ENCODE measurements at regions not wholly inside any gene's neighbourhood (a gene's known extent, or its start where the extent isn't known, plus 50 kb on each side); places are given as distances from the start of the nearest gene placed in this dataset.

GRCh38 chr12:94706250-94706661 lies 55.9 kb upstream of the TMCC3 start:
- intact Hi-C loops (cut with micrococcal nuclease): no loop called here
- DNase-seq (ENCODE audit: low read depth, low spot score): no peak
- Histone ChIP-seq H3K4me3 (replicated peaks in 1 of 3; ENCODE audit: insufficient read depth in 1 of 3, low read depth in 1 of 3, low read length in 3 of 3) (no peak overlapping the region), H3K9ac (replicated peaks; ENCODE audit: extremely low read depth, insufficient read depth, low read length) (no peak overlapping the region), H3K36me3 (ENCODE audit: control insufficient read depth in 2 of 2, extremely low read depth in 1 of 2, insufficient read depth in 2 of 2, low read length in 2 of 2) (no peaks in the 10 kb centered on the region), H3K9me1 (replicated peaks; ENCODE audit: control insufficient read depth, extremely low read depth, insufficient read depth, low read length) (no peaks in the 10 kb centered on the region), H3K4me1 (ENCODE audit: control insufficient read depth, extremely low read depth, insufficient read depth, low read length) (peaks cover 25% of the 10 kb centered on the region), H2AFZ (ENCODE audit: low read depth, low read length) (no peak overlapping the region), H3K27ac (ENCODE audit: insufficient read depth, low read depth, low read length) (no peak overlapping the region), H4K20me1 (replicated peaks; ENCODE audit: control insufficient read depth, extremely low read depth, insufficient read depth, low read length) (no peaks in the 10 kb centered on the region), H3K4me2 (ENCODE audit: insufficient read depth, low read length) (no peak overlapping the region), H3K79me2 (ENCODE audit: control insufficient read depth, insufficient read depth, low read length) (no peaks in the 10 kb centered on the region), H3K27me3 (ENCODE audit: control insufficient read depth in 2 of 2, insufficient read depth in 2 of 2, low read length in 2 of 2) (no peaks in the 10 kb centered on the region), H3K9me3 (replicated peaks; ENCODE audit: control insufficient read depth, insufficient read depth, low read length) (no peaks in the 10 kb centered on the region)
- FAIRE-seq: no peak
- no TSS peak for BruUV-seq (replicated peaks)
- POLR2A ChIA-PET: no interaction called here
- TF ChIP-seq CTCF (IDR thresholded peaks at IDR 0.05; ENCODE audit: extremely low read depth in 1 of 2, insufficient read depth in 1 of 2, low read depth in 1 of 2, low read length in 2 of 2) (no peak), POLR2AphosphoS5 (IDR thresholded peaks at IDR 0.05; ENCODE audit: insufficient read depth, low read depth, low read length) (no peak), MYC (IDR thresholded peaks at IDR 0.05; ENCODE audit: low read depth, low read length) (no peak)
- dilution Hi-C loops (cut with MboI; ENCODE audit: extremely low pct_ligation_motif_present, low sequenced_read_pairs): no loop called here
- CTCF ChIA-PET: interaction anchor here (1.3 to 2.9 kb wide), 4 partner anchors 8 to 161 kb away, joined by 4 to 22 read pairs (median 5); no protein-coding TSS in a partner anchor

GRCh38 chr12:94705676-94706075 lies 55.3 kb upstream of the TMCC3 start:
- FAIRE-seq: no peak
- Histone ChIP-seq H4K20me1 (replicated peaks; ENCODE audit: control insufficient read depth, extremely low read depth, insufficient read depth, low read length) (no peaks in the 10 kb centered on the region), H3K4me3 (replicated peaks in 1 of 3; ENCODE audit: insufficient read depth in 1 of 3, low read depth in 1 of 3, low read length in 3 of 3) (no peak overlapping the region), H3K9ac (replicated peaks; ENCODE audit: extremely low read depth, insufficient read depth, low read length) (no peak overlapping the region), H3K36me3 (ENCODE audit: control insufficient read depth in 2 of 2, extremely low read depth in 1 of 2, insufficient read depth in 2 of 2, low read length in 2 of 2) (no peaks in the 10 kb centered on the region), H3K27me3 (ENCODE audit: control insufficient read depth in 2 of 2, insufficient read depth in 2 of 2, low read length in 2 of 2) (no peaks in the 10 kb centered on the region), H3K9me3 (replicated peaks; ENCODE audit: control insufficient read depth, insufficient read depth, low read length) (no peaks in the 10 kb centered on the region), H3K79me2 (ENCODE audit: control insufficient read depth, insufficient read depth, low read length) (no peaks in the 10 kb centered on the region), H3K4me1 (ENCODE audit: control insufficient read depth, extremely low read depth, insufficient read depth, low read length) (peaks cover 25% of the 10 kb centered on the region), H3K9me1 (replicated peaks; ENCODE audit: control insufficient read depth, extremely low read depth, insufficient read depth, low read length) (no peaks in the 10 kb centered on the region), H3K27ac (ENCODE audit: insufficient read depth, low read depth, low read length) (no peak overlapping the region), H3K4me2 (ENCODE audit: insufficient read depth, low read length) (no peak overlapping the region), H2AFZ (ENCODE audit: low read depth, low read length) (no peak overlapping the region)
- CTCF ChIA-PET: interaction anchor here (1.3 to 2.9 kb wide), 6 partner anchors 9 to 161 kb away, joined by 4 to 22 read pairs (median 5); no protein-coding TSS in a partner anchor
- POLR2A ChIA-PET: no interaction called here
- peak; percentile 55 for DNase-seq (ENCODE audit: low read depth, low spot score)
- dilution Hi-C loops (cut with MboI; ENCODE audit: extremely low pct_ligation_motif_present, low sequenced_read_pairs) (no loop called here), intact Hi-C loops (cut with micrococcal nuclease) (no loop called here)
- no TSS peak for BruUV-seq (replicated peaks)
- TF ChIP-seq JUN (IDR thresholded peaks at IDR 0.05; ENCODE audit: borderline replicate concordance, insufficient read depth, insufficient read length, low read depth): no peak
- no peak for TF ChIP-seq EZH2 (IDR thresholded peaks at IDR 0.05; ENCODE audit: borderline replicate concordance, low read depth, low read length, severe bottlenecking)
- TF ChIP-seq POLR2AphosphoS5 (IDR thresholded peaks at IDR 0.05; ENCODE audit: insufficient read depth, low read depth, low read length): no peak
- TF ChIP-seq MAX (IDR thresholded peaks at IDR 0.05; ENCODE audit: insufficient read depth, insufficient read length): no peak
- no peak for TF ChIP-seq GATA2 (IDR thresholded peaks at IDR 0.05; ENCODE audit: insufficient read depth, insufficient read length, low read depth, low read length)
- no peak for TF ChIP-seq FOS (IDR thresholded peaks at IDR 0.05; ENCODE audit: borderline replicate concordance, insufficient read depth, low read length)
- TF ChIP-seq MYC (IDR thresholded peaks at IDR 0.05; ENCODE audit: low read depth, low read length): no peak
- no peak for TF ChIP-seq CTCF (IDR thresholded peaks at IDR 0.05; ENCODE audit: extremely low read depth in 1 of 2, insufficient read depth in 1 of 2, low read depth in 1 of 2, low read length in 2 of 2)
- no peak for TF ChIP-seq POLR2A (IDR thresholded peaks at IDR 0.05; ENCODE audit: low read depth, low read length)
